ENCODE measurements at regions not wholly inside any gene's neighbourhood (a gene's known extent, or its start where the extent isn't known, plus 50 kb on each side); places are given as distances from the start of the nearest gene placed in this dataset.

DNA sequence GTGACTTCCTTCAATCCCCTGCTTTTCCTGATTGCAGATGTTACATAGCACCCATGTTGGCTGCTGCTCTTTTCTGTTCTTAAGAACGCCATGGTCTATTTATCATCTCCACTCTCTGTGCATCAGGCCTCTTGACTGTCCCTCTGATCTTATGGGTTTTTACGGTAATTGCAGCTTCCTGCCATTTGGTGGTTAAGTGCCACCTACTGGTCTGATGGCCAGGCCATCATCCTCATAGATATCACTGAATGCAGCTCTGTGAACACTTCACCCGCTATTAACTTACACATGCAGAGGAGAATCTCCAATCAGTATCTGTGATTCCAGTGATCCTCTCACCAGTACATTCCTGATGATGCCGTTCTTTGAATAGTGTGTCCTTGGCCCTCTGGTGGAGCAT, 382.4 kb downstream of the TRAM1L1 start:
- DNase-seq (ENCODE audit: low read depth in 2 of 2), result no peak
- H3K36me3 ChIP-seq (ENCODE audit: control insufficient read depth, insufficient read depth, low read length), result no peaks in the 10 kb centered on the region
- H2AFZ ChIP-seq (ENCODE audit: low read length), result no peak overlapping the region
- no peak overlapping the region for H3K27ac ChIP-seq (ENCODE audit: insufficient read depth, low read length)
- H3K9ac ChIP-seq (ENCODE audit: insufficient read depth, low read length), result no peak overlapping the region
- no peaks in the 10 kb centered on the region for H3K79me2 ChIP-seq (ENCODE audit: control insufficient read depth, insufficient read depth, low read length)
- H3K9me3 ChIP-seq (ENCODE audit: control insufficient read depth, insufficient read depth, low read depth, low read length), result no peaks in the 10 kb centered on the region
- no peaks in the 10 kb centered on the region for H3K27me3 ChIP-seq (ENCODE audit: control insufficient read depth, insufficient read depth, low read length)
- no peak overlapping the region for H3K4me2 ChIP-seq (ENCODE audit: extremely low read depth, insufficient read depth, low read length)
- H3K4me3 ChIP-seq (replicated peaks in 1 of 4; ENCODE audit: control extremely low read depth in 1 of 4, insufficient read depth in 1 of 4, low read depth in 3 of 4, low read length in 4 of 4), result no peak overlapping the region
- H4K20me1 ChIP-seq (ENCODE audit: control insufficient read depth, extremely low read depth, insufficient read depth, low read length), result no peaks in the 10 kb centered on the region
- TF ChIP-seq, protein P1, sequence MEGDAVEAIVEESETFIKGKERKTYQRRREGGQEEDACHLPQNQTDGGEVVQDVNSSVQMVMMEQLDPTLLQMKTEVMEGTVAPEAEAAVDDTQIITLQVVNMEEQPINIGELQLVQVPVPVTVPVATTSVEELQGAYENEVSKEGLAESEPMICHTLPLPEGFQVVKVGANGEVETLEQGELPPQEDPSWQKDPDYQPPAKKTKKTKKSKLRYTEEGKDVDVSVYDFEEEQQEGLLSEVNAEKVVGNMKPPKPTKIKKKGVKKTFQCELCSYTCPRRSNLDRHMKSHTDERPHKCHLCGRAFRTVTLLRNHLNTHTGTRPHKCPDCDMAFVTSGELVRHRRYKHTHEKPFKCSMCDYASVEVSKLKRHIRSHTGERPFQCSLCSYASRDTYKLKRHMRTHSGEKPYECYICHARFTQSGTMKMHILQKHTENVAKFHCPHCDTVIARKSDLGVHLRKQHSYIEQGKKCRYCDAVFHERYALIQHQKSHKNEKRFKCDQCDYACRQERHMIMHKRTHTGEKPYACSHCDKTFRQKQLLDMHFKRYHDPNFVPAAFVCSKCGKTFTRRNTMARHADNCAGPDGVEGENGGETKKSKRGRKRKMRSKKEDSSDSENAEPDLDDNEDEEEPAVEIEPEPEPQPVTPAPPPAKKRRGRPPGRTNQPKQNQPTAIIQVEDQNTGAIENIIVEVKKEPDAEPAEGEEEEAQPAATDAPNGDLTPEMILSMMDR (conservative IDR thresholded peaks at IDR 0.05 in 1 of 2, IDR thresholded peaks at IDR 0.05 in 1 of 2; ENCODE audit: low read depth in 1 of 2, low read length in 2 of 2), result no peak
- no peak for TF ChIP-seq EZH2 (IDR thresholded peaks at IDR 0.05; ENCODE audit: low read length, missing control alignments)
- H3K4me1 ChIP-seq (ENCODE audit: control insufficient read depth, extremely low read depth, insufficient read depth, low read length), result no peaks in the 10 kb centered on the region

DNA sequence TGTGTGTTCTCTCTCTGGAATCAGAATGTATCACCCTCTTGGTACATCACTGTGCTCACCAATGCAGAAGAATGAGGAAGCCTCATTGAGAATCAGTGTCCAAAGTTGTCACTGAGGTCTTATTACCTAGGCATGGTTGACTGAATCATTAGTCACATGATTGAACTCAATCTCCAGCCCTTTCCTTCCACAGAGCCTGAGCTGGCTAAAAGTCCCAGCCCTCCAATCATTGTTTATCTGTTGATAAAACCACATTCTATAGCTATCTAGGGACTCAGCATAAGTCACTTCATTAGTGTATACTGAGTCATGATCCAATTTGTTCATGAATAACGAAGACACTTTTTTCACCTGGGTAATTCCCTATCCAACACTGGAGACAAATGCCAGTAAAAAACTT, 396.8 kb downstream of the TRAM1L1 start:
- H3K4me3 ChIP-seq (replicated peaks in 1 of 4; ENCODE audit: control extremely low read depth in 1 of 4, insufficient read depth in 1 of 4, low read depth in 3 of 4, low read length in 4 of 4), result no peak overlapping the region
- H3K79me2 ChIP-seq (ENCODE audit: control insufficient read depth, insufficient read depth, low read length), result no peaks in the 10 kb centered on the region
- no peak overlapping the region for H2AFZ ChIP-seq (ENCODE audit: low read length)
- H4K20me1 ChIP-seq (ENCODE audit: control insufficient read depth, extremely low read depth, insufficient read depth, low read length), result no peaks in the 10 kb centered on the region
- TF ChIP-seq EZH2 (IDR thresholded peaks at IDR 0.05; ENCODE audit: low read length, missing control alignments), result no peak
- TF ChIP-seq, protein P1 (conservative IDR thresholded peaks at IDR 0.05 in 1 of 2, IDR thresholded peaks at IDR 0.05 in 1 of 2; ENCODE audit: low read depth in 1 of 2, low read length in 2 of 2), result no peak
- no peaks in the 10 kb centered on the region for H3K4me1 ChIP-seq (ENCODE audit: control insufficient read depth, extremely low read depth, insufficient read depth, low read length)
- no peak for DNase-seq (ENCODE audit: low read depth in 2 of 2)
- H3K27me3 ChIP-seq (ENCODE audit: control insufficient read depth, insufficient read depth, low read length), result no peaks in the 10 kb centered on the region
- H3K27ac ChIP-seq (ENCODE audit: insufficient read depth, low read length), result no peak overlapping the region
- H3K9ac ChIP-seq (ENCODE audit: insufficient read depth, low read length), result no peak overlapping the region
- H3K4me2 ChIP-seq (ENCODE audit: extremely low read depth, insufficient read depth, low read length), result no peak overlapping the region
- H3K9me3 ChIP-seq (ENCODE audit: control insufficient read depth, insufficient read depth, low read depth, low read length), result no peaks in the 10 kb centered on the region
- no peaks in the 10 kb centered on the region for H3K36me3 ChIP-seq (ENCODE audit: control insufficient read depth, insufficient read depth, low read length)

DNA sequence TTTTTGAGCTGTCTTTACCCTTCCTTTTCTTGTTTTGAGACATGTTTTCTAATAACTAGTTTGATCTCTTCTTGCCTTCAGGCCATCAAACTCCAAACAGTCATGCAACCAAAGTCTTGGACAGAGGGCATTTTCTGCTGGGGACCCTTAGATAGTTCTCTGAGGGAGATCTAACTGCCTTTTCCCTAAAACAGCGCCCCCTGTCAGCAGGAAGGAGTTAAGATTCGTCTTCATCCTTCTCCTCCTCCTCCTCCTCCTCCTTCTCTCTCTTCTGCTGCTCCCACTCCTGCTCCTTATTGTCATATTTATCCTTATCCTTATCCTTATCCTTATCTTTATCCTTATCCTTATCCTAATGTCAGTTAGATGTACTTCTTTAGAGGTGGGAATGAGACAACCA, 417.2 kb downstream of the TRAM1L1 start:
- Histone ChIP-seq H3K79me2 (ENCODE audit: control insufficient read depth, insufficient read depth, low read length) (no peaks in the 10 kb centered on the region), H3K4me1 (ENCODE audit: control insufficient read depth, extremely low read depth, insufficient read depth, low read length) (no peaks in the 10 kb centered on the region), H3K27me3 (ENCODE audit: control insufficient read depth, insufficient read depth, low read length) (no peaks in the 10 kb centered on the region), H3K27ac (ENCODE audit: insufficient read depth, low read length) (no peak overlapping the region), H3K36me3 (ENCODE audit: control insufficient read depth, insufficient read depth, low read length) (no peaks in the 10 kb centered on the region), H3K9me3 (ENCODE audit: control insufficient read depth, insufficient read depth, low read depth, low read length) (no peaks in the 10 kb centered on the region), H2AFZ (ENCODE audit: low read length) (no peak overlapping the region), H4K20me1 (ENCODE audit: control insufficient read depth, extremely low read depth, insufficient read depth, low read length) (no peaks in the 10 kb centered on the region), H3K9ac (ENCODE audit: insufficient read depth, low read length) (no peak overlapping the region), H3K4me2 (ENCODE audit: extremely low read depth, insufficient read depth, low read length) (no peak overlapping the region), H3K4me3 (replicated peaks in 1 of 4; ENCODE audit: control extremely low read depth in 1 of 4, insufficient read depth in 1 of 4, low read depth in 3 of 4, low read length in 4 of 4) (no peak overlapping the region)
- DNase-seq (ENCODE audit: low read depth in 2 of 2), result no peak
- TF ChIP-seq, protein P1 (conservative IDR thresholded peaks at IDR 0.05 in 1 of 2, IDR thresholded peaks at IDR 0.05 in 1 of 2; ENCODE audit: low read depth in 1 of 2, low read length in 2 of 2), result no peak
- no peak for TF ChIP-seq EZH2 (IDR thresholded peaks at IDR 0.05; ENCODE audit: low read length, missing control alignments)
